ENCODE measurements at regions not wholly inside any gene's neighbourhood (a gene's known extent, or its start where the extent isn't known, plus 50 kb on each side); places are given as distances from the start of the nearest gene placed in this dataset.

GRCh38 chr2:198991431-198991830 is 466.3 kb downstream of the SATB2 start:
- Histone ChIP-seq H3K4me3 (ENCODE audit: control extremely low read depth in 1 of 5, extremely low read depth in 1 of 5, insufficient read depth in 1 of 5, low read depth in 2 of 5, low read length in 4 of 5) (no peak overlapping the region), H3K79me2 (ENCODE audit: control insufficient read depth, insufficient read depth, low read length) (no peaks in the 10 kb centered on the region), H3K9ac (ENCODE audit: low read length) (no peak overlapping the region), H3K27ac (ENCODE audit: low read length in 2 of 2) (no peak overlapping the region), H4K20me1 (ENCODE audit: control insufficient read depth, insufficient read depth, low read length, poor library complexity, severe bottlenecking) (no peaks in the 10 kb centered on the region), H3K36me3 (replicated peaks in 1 of 2; ENCODE audit: control extremely low read depth in 1 of 2, control insufficient read depth in 1 of 2, extremely low read depth in 1 of 2, insufficient read depth in 2 of 2, low read length in 1 of 2) (no peaks in the 10 kb centered on the region), H3K4me2 (replicated peaks; ENCODE audit: low read depth, low read length, poor library complexity, severe bottlenecking) (no peak overlapping the region), H3K4me1 (ENCODE audit: control insufficient read depth in 2 of 2, insufficient read depth in 2 of 2, low read length in 2 of 2) (no peaks in the 10 kb centered on the region), H2AFZ (ENCODE audit: insufficient read depth, low read depth, low read length, poor library complexity, severe bottlenecking) (no peak overlapping the region), H3K27me3 (replicated peaks in 1 of 4; ENCODE audit: control extremely low read depth in 1 of 4, control insufficient read depth in 3 of 4, insufficient read depth in 4 of 4, low read length in 3 of 4) (no peaks in the 10 kb centered on the region), H3K9me3 (ENCODE audit: control extremely low read depth in 1 of 3, control insufficient read depth in 2 of 3, insufficient read depth in 1 of 3, low read length in 2 of 3) (peaks cover 0 to 3% (median 0%) of the 10 kb centered on the region in 3 donors)
- intact Hi-C loops (cut with micrococcal nuclease): no loop called here
- Mint-ChIP-seq H3K27me3 (no peaks in the 10 kb centered on the region), H3K4me1 (no peaks in the 10 kb centered on the region), H3K9me3 (ENCODE audit: insufficient read depth) (no peaks in the 10 kb centered on the region), H3K27ac (no peak overlapping the region), H3K4me3 (no peak overlapping the region)
- CTCF ChIA-PET: no interaction called here
- DNase-seq (no peak), ATAC-seq (ENCODE audit: low read depth) (no peak)
- WGBS (ENCODE audit: insufficient coverage): no CpG with 5 or more reads among the region's 2 CpGs
- no peak for TF ChIP-seq EZH2 (IDR thresholded peaks at IDR 0.05; ENCODE audit: borderline replicate concordance, insufficient read depth, low read depth, low read length, poor library complexity, severe bottlenecking)
- TF ChIP-seq, protein P1, sequence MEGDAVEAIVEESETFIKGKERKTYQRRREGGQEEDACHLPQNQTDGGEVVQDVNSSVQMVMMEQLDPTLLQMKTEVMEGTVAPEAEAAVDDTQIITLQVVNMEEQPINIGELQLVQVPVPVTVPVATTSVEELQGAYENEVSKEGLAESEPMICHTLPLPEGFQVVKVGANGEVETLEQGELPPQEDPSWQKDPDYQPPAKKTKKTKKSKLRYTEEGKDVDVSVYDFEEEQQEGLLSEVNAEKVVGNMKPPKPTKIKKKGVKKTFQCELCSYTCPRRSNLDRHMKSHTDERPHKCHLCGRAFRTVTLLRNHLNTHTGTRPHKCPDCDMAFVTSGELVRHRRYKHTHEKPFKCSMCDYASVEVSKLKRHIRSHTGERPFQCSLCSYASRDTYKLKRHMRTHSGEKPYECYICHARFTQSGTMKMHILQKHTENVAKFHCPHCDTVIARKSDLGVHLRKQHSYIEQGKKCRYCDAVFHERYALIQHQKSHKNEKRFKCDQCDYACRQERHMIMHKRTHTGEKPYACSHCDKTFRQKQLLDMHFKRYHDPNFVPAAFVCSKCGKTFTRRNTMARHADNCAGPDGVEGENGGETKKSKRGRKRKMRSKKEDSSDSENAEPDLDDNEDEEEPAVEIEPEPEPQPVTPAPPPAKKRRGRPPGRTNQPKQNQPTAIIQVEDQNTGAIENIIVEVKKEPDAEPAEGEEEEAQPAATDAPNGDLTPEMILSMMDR (IDR thresholded peaks at IDR 0.05): no peak
- POLR2A ChIA-PET: no interaction called here

DNA sequence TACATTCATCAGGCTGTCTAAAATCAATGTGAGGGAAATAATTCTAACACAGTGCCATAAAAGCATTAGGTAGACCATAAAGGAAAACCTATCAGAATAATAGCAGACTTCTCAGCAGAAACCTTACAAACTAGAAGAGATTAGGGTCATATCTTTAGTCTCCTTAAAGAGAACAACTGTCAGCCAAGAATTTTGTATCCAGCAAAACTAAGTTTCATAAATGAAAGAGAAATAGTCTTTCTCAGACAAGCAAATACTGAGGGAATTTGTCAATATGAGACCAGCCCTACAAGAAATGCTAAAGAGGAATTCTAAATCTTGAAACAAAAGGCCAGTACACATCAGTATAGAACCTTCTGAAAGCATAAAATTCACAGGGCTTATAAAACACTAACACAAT is 482.0 kb downstream of the SATB2 start:
- H3K4me1 ChIP-seq (ENCODE audit: control insufficient read depth in 2 of 2, insufficient read depth in 2 of 2, low read length in 2 of 2): no peaks in the 10 kb centered on the region
- intact Hi-C loops (cut with micrococcal nuclease): no loop called here
- Mint-ChIP-seq H3K4me3 (no peak overlapping the region), H3K27ac (no peak overlapping the region), H3K27me3 (no peaks in the 10 kb centered on the region), H3K9me3 (ENCODE audit: insufficient read depth) (peaks cover 4% of the 10 kb centered on the region), H3K4me1 (no peaks in the 10 kb centered on the region)
- no peak overlapping the region for H3K4me2 ChIP-seq (replicated peaks; ENCODE audit: low read depth, low read length, poor library complexity, severe bottlenecking)
- no peak overlapping the region for H3K27ac ChIP-seq (ENCODE audit: low read length in 2 of 2)
- H3K79me2 ChIP-seq (ENCODE audit: control insufficient read depth, insufficient read depth, low read length): no peaks in the 10 kb centered on the region
- CTCF ChIA-PET: no interaction called here
- H4K20me1 ChIP-seq (ENCODE audit: control insufficient read depth, insufficient read depth, low read length, poor library complexity, severe bottlenecking): no peaks in the 10 kb centered on the region
- H3K27me3 ChIP-seq (replicated peaks in 1 of 4; ENCODE audit: control extremely low read depth in 1 of 4, control insufficient read depth in 3 of 4, insufficient read depth in 4 of 4, low read length in 3 of 4): no peaks in the 10 kb centered on the region
- no peak overlapping the region for H2AFZ ChIP-seq (ENCODE audit: insufficient read depth, low read depth, low read length, poor library complexity, severe bottlenecking)
- no peak for ATAC-seq (ENCODE audit: low read depth)
- no peak for DNase-seq
- TF ChIP-seq EZH2 (IDR thresholded peaks at IDR 0.05; ENCODE audit: borderline replicate concordance, insufficient read depth, low read depth, low read length, poor library complexity, severe bottlenecking): no peak
- TF ChIP-seq, protein P1 (IDR thresholded peaks at IDR 0.05): no peak
- H3K4me3 ChIP-seq (ENCODE audit: control extremely low read depth in 1 of 5, extremely low read depth in 1 of 5, insufficient read depth in 1 of 5, low read depth in 2 of 5, low read length in 4 of 5): no peak overlapping the region
- peaks cover 2 to 5% (median 4%) of the 10 kb centered on the region in 3 donors for H3K9me3 ChIP-seq (ENCODE audit: control extremely low read depth in 1 of 3, control insufficient read depth in 2 of 3, insufficient read depth in 1 of 3, low read length in 2 of 3)
- H3K36me3 ChIP-seq (replicated peaks in 1 of 2; ENCODE audit: control extremely low read depth in 1 of 2, control insufficient read depth in 1 of 2, extremely low read depth in 1 of 2, insufficient read depth in 2 of 2, low read length in 1 of 2): no peaks in the 10 kb centered on the region
- POLR2A ChIA-PET: no interaction called here
- H3K9ac ChIP-seq (ENCODE audit: low read length): no peak overlapping the region
